AG04449 (cell line): ENCODE measurements at regions not wholly inside any gene's neighbourhood (a gene's known extent, or its start where the extent isn't known, plus 50 kb on each side); places are given as distances from the start of the nearest gene placed in this dataset.

Experiments
- CTCF ChIA-PET: fragments of 350-600 bp; formaldehyde crosslinking; extraction: SDS; loops from one replicate; lab custom pipeline; 2021; ENCODE audit warnings: antibody characterized with exemption; lab: Yijun Ruan, JAX
- POLR2A ChIA-PET: fragments of 400-600, 350-600 bp; formaldehyde crosslinking; extraction: SDS; loops from one replicate; lab custom pipeline; 2020; ENCODE audit warnings: antibody characterized with exemption, inconsistent platforms; lab: Yijun Ruan, JAX
- DNase-seq: peaks from one replicate; pipeline ENCODE4 v3.0.0-alpha.2; 2010; ENCODE audit warnings: low read depth, low spot score
- H3K4me3 ChIP-seq: 2 replicates; pipeline ENCODE4 v1.5.1; 2011; ENCODE audit warnings: low read depth, mild to moderate bottlenecking, control low read depth, low read length
- CTCF ChIP-seq: IDR thresholded peaks from one replicate; pipeline ENCODE4 v1.5.1; 2011; ENCODE audit warnings: mild to moderate bottlenecking, moderate library complexity, low read length, control low read depth, inconsistent platforms; ENCODE audit not compliant: insufficient read depth; ENCODE audit errors: missing control alignments

- H3K4me3 ChIP-seq: no peak overlapping the region
- DNase-seq: no peak
- CTCF ChIA-PET: interaction anchor here (1.0 to 4.0 kb wide), 3 partner anchors 10 to 143 kb away, joined by 3 to 22 read pairs (median 3); partner anchors contain the start of gene TNFAIP3
- no peak for TF ChIP-seq CTCF
- POLR2A ChIA-PET: no interaction called here
These were observed 65.5 kb upstream of the TNFAIP3 start for GRCh38 chr6:137801352-137802114.

GRCh38 chr6:137802408-137803182 is 64.5 kb upstream of the TNFAIP3 start:
- ChIA-PET POLR2A (no interaction called here), CTCF (interaction anchor here (1.5 kb wide), 1 partner anchor 142 kb away, joined by 5 read pairs; no protein-coding TSS in a partner anchor)
- no peak for DNase-seq
- TF ChIP-seq CTCF: no peak
- no peak overlapping the region for H3K4me3 ChIP-seq

- ChIA-PET POLR2A (no interaction called here), CTCF (interaction anchor here (0.7 to 1.6 kb wide), 3 partner anchors 10 to 63 kb away, joined by 3 to 5 read pairs (median 3); partner anchors contain the start of gene TNFAIP3)
- no peak for DNase-seq
- TF ChIP-seq CTCF: no peak
- H3K4me3 ChIP-seq: no peak overlapping the region
These were observed 62.4 kb upstream of the TNFAIP3 start for GRCh38 chr6:137804637-137805036.

GRCh38 chr6:137805622-137806021 is 61.4 kb upstream of the TNFAIP3 start:
- no peak for DNase-seq
- TF ChIP-seq CTCF: no peak
- POLR2A ChIA-PET: no interaction called here
- CTCF ChIA-PET: interaction anchor here (1.6 kb wide), 1 partner anchor 11 kb away, joined by 5 read pairs; no protein-coding TSS in a partner anchor
- no peak overlapping the region for H3K4me3 ChIP-seq

- CTCF ChIA-PET: interaction anchor here (1.3 to 3.3 kb wide), 3 partner anchors 8 to 137 kb away, joined by 3 to 22 read pairs (median 4); no protein-coding TSS in a partner anchor
These were observed 60.0 kb upstream of the TNFAIP3 start for GRCh38 chr6:137806914-137807682.

More at GRCh38 chr6:137806914-137807682, 60.0 kb upstream of the TNFAIP3 start:
- DNase-seq: no peak
- no peak overlapping the region for H3K4me3 ChIP-seq
- TF ChIP-seq CTCF: no peak
- POLR2A ChIA-PET: no interaction called here
